ENCODE measurements at regions not wholly inside any gene's neighbourhood (a gene's known extent, or its start where the extent isn't known, plus 50 kb on each side); places are given as distances from the start of the nearest gene placed in this dataset.

DNA sequence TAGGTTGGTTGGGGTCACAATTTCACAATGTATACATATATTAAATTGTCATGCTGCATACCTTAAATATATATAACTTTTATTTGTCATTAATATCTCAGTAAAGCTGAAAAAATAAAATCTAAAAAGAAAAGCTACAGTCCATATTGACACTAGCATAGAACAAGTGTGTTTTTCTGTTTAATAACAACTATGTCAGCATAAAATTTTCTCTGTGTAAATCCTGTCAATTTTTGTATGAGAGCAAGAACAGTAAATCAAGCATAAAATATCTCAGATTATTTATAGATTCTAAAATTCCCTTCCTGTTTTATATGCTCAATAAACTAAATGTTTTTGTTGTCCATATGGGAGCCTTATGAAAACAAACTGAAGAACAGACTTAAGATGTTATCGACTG, 739.2 kb downstream of the MRPL39 start:
- no peak for TF ChIP-seq NFE2L2 (IDR thresholded peaks at IDR 0.05; ENCODE audit: low read depth, low read length)
- no peak for TF ChIP-seq MAZ (IDR thresholded peaks at IDR 0.05; ENCODE audit: borderline replicate concordance, low read depth, low read length)
- no peak for TF ChIP-seq BHLHE40 (IDR thresholded peaks at IDR 0.05; ENCODE audit: low read depth, low read length)
- TF ChIP-seq MAFK (IDR thresholded peaks at IDR 0.05; ENCODE audit: low read depth, low read length) = peak; percentile 49
- no peak for TF ChIP-seq POLR2A (IDR thresholded peaks at IDR 0.05; ENCODE audit: low read depth, low read length)
- no peak overlapping the region for H2BK5ac ChIP-seq (ENCODE audit: low read depth, low read length, poor library complexity, severe bottlenecking)
- H4K8ac ChIP-seq (ENCODE audit: low read depth in 2 of 2, low read length in 2 of 2) = no peak overlapping the region
- in situ Hi-C loops (cut with MboI; ENCODE audit: low sequenced_read_pairs) = no loop called here
- no peak overlapping the region for H2BK120ac ChIP-seq (ENCODE audit: low read depth, low read length)
- H3K4me3 ChIP-seq (ENCODE audit: insufficient read depth, low read depth, low read length) = no peak overlapping the region
- no peak overlapping the region for H2AFZ ChIP-seq (replicated peaks; ENCODE audit: low read length, poor library complexity)
- no peaks in the 10 kb centered on the region for H3K27me3 ChIP-seq (ENCODE audit: control insufficient read depth, insufficient read depth, low read length)
- no peaks in the 10 kb centered on the region for H4K20me1 ChIP-seq (ENCODE audit: insufficient read depth, low read length)
- H3K18ac ChIP-seq (ENCODE audit: low read depth, low read length) = no peak overlapping the region
- no peak overlapping the region for H2BK20ac ChIP-seq (ENCODE audit: low read depth, low read length)
- H3K9ac ChIP-seq (ENCODE audit: low read depth, low read length) = no peak overlapping the region
- H3K79me1 ChIP-seq (ENCODE audit: low read depth in 1 of 2, low read length in 2 of 2) = no peaks in the 10 kb centered on the region
- H4K91ac ChIP-seq (ENCODE audit: insufficient read depth, low read depth, low read length) = no peak overlapping the region
- no peak overlapping the region for H2AK5ac ChIP-seq (ENCODE audit: low read depth, low read length)
- no peak overlapping the region for H3K4me2 ChIP-seq (ENCODE audit: low read depth, low read length)
- no peak overlapping the region for H4K5ac ChIP-seq (ENCODE audit: low read depth, low read length)
- H2AK9ac ChIP-seq (replicated peaks; ENCODE audit: low read depth, low read length, poor library complexity) = no peak overlapping the region
- no peaks in the 10 kb centered on the region for H3K9me1 ChIP-seq (ENCODE audit: insufficient read depth, low read length)
- no peak overlapping the region for H3K56ac ChIP-seq (ENCODE audit: extremely low read depth, insufficient read depth, low read length)
- H3K9me3 ChIP-seq (ENCODE audit: control insufficient read depth, insufficient read depth, low read length) = no peaks in the 10 kb centered on the region; the same call in 1 of the 2 replicates
- DNase-seq = no peak
- dilution Hi-C loops (cut with HindIII; ENCODE audit: low sequenced_read_pairs, unreplicated experiment) = no loop called here
- no TSS peak for BruUV-seq (replicated peaks)
- ChIA-PET POLR2A (ENCODE audit: unreplicated experiment) (no interaction called here), CTCF (no interaction called here)
- H3K36me3 ChIP-seq (ENCODE audit: control insufficient read depth, insufficient read depth, low read length) = no peaks in the 10 kb centered on the region
- H3K14ac ChIP-seq (replicated peaks; ENCODE audit: low read depth, low read length) = no peak overlapping the region
- ATAC-seq (ENCODE audit: low read depth) = no peak
- H3K27ac ChIP-seq (ENCODE audit: insufficient read depth, low read length) = no peak overlapping the region
- WGBS, 2 experiments (ENCODE audit: extremely low coverage in 2 of 2, insufficient read length in 1 of 2) = no CpG with 5 or more reads among the region's 1 CpG
- intact Hi-C loops (cut with micrococcal nuclease) = no loop called here
- no peak overlapping the region for H3K23ac ChIP-seq (ENCODE audit: low read depth, low read length)
- no peak overlapping the region for H3K4ac ChIP-seq (ENCODE audit: low read depth, low read length)
- no peak overlapping the region for H2BK15ac ChIP-seq (ENCODE audit: low read depth, low read length)
- H3K4me1 ChIP-seq (ENCODE audit: control insufficient read depth, insufficient read depth, low read length) = no peaks in the 10 kb centered on the region

Data from IMR-90 (cell line).